Liver (tissue), 8 donors: ENCODE measurements at regions not wholly inside any gene's neighbourhood (a gene's known extent, or its start where the extent isn't known, plus 50 kb on each side); places are given as distances from the start of the nearest gene placed in this dataset.

Experiments
- DNase-seq: peaks from one replicate; pipeline ENCODE4 v3.0.0-alpha.2; 2017; ENCODE audit warnings: low spot score
- H3K27ac ChIP-seq, 2 donors: one replicate each; pipeline ENCODE4 v1.7.0; 2013; ENCODE audit warnings: inconsistent platforms in 2 of 2, low read length in 2 of 2, control low read depth in 1 of 2, low read depth in 1 of 2, mild to moderate bottlenecking in 1 of 2
- H3K27me3 ChIP-seq, 4 donors: one replicate each; pipeline versions ENCODE4 v1.6.1 to v1.7.0; 2013; ENCODE audit warnings: low read length in 3 of 4, inconsistent platforms in 1 of 4, mild to moderate bottlenecking in 1 of 4, moderate library complexity in 1 of 4; ENCODE audit not compliant: control insufficient read depth in 4 of 4, insufficient read depth in 4 of 4
- H3K36me3 ChIP-seq, 4 donors: one replicate each; pipeline versions ENCODE4 v1.6.1 to v1.7.0; 2013; ENCODE audit warnings: low read length in 3 of 4, mild to moderate bottlenecking in 3 of 4, low read depth in 1 of 4, moderate library complexity in 1 of 4; ENCODE audit not compliant: control insufficient read depth in 4 of 4, insufficient read depth in 3 of 4
- H3K4me1 ChIP-seq, 4 donors: one replicate each; pipeline versions ENCODE4 v1.6.1 to v1.7.0; 2013; ENCODE audit warnings: low read length in 3 of 4, mild to moderate bottlenecking in 3 of 4, moderate library complexity in 1 of 4; ENCODE audit not compliant: control insufficient read depth in 4 of 4, insufficient read depth in 4 of 4
- H3K4me3 ChIP-seq, 3 donors: one replicate each; pipeline versions ENCODE4 v1.6.1 to v1.7.0; 2013; ENCODE audit warnings: low read length in 3 of 3, control low read depth in 1 of 3, low read depth in 1 of 3, mild to moderate bottlenecking in 1 of 3
- H3K9ac ChIP-seq, 2 donors: one replicate each; pipeline ENCODE4 v1.7.0; 2013; ENCODE audit warnings: low read length in 2 of 2, mild to moderate bottlenecking in 2 of 2, moderate library complexity in 2 of 2, control low read depth in 1 of 2, low read depth in 1 of 2
- H3K9me3 ChIP-seq, 4 donors: one replicate each; pipeline versions ENCODE4 v1.6.1 to v1.7.0; 2013; ENCODE audit warnings: low read length in 3 of 4; ENCODE audit not compliant: control insufficient read depth in 4 of 4
- EGR1 ChIP-seq, 2 donors: IDR thresholded peaks; 2 replicates each; pipeline ENCODE4 v1.6.1; 2016 to 2018; ENCODE audit warnings: antibody characterized with exemption in 2 of 2, low read depth in 2 of 2
- FOXA1 ChIP-seq: IDR thresholded peaks from 2 replicates; pipeline ENCODE4 v1.6.1; 2016; ENCODE audit warnings: antibody characterized with exemption
- FOXA2 ChIP-seq: IDR thresholded peaks from 2 replicates; pipeline ENCODE4 v1.6.1; 2016; ENCODE audit warnings: antibody characterized with exemption
- GABPA ChIP-seq, 2 donors: IDR thresholded peaks in 1 of 2; conservative IDR thresholded peaks in 1 of 2; 2 replicates each; pipeline ENCODE4 v1.6.1; 2016; ENCODE audit warnings: antibody characterized with exemption in 2 of 2, mild to moderate bottlenecking in 1 of 2, moderate library complexity in 1 of 2
- HNF4A ChIP-seq, 2 donors: conservative IDR thresholded peaks; 2 replicates each; pipeline ENCODE4 v1.6.1; 2016; ENCODE audit warnings: antibody characterized with exemption in 2 of 2, mild to moderate bottlenecking in 2 of 2
- HNF4G ChIP-seq: IDR thresholded peaks from 2 replicates; pipeline ENCODE4 v1.6.1; 2016; ENCODE audit warnings: antibody characterized with exemption
- JUND ChIP-seq, 2 donors: IDR thresholded peaks; 2 replicates each; pipeline ENCODE4 v1.6.1; 2016; ENCODE audit warnings: antibody characterized with exemption in 2 of 2
- NR2F2 ChIP-seq: IDR thresholded peaks from 2 replicates; pipeline ENCODE4 v1.6.1; 2016; ENCODE audit warnings: antibody characterized with exemption
- RAD21 ChIP-seq, 2 donors: IDR thresholded peaks; 2 replicates each; pipeline ENCODE4 v1.6.1; 2016; ENCODE audit warnings: antibody characterized with exemption in 2 of 2, mild to moderate bottlenecking in 2 of 2
- SP1 ChIP-seq: IDR thresholded peaks from 2 replicates; pipeline ENCODE4 v1.6.1; 2018; ENCODE audit warnings: antibody characterized with exemption, mild to moderate bottlenecking
- TAF1 ChIP-seq: conservative IDR thresholded peaks from 2 replicates; pipeline ENCODE4 v1.6.1; 2016; ENCODE audit warnings: antibody characterized with exemption, mild to moderate bottlenecking
- YY1 ChIP-seq: IDR thresholded peaks from 2 replicates; pipeline ENCODE4 v1.6.1; 2016; ENCODE audit warnings: antibody characterized with exemption, mild to moderate bottlenecking
- WGBS: extraction: QIAGEN DNeasy Blood & Tissue Kit; methylation state at CpG from one replicate; pipeline ENCODE4 v1.1.7; 2013; 5-methylcytosine and 5-hydroxymethylcytosine counted together
- TF ChIP-seq, protein P1 (sequence below): fragments of 150-350 bp; IDR thresholded peaks from 2 replicates; pipeline ENCODE4 v1.5.1; 2017; ENCODE audit warnings: improper control_type of control experiment, low read depth, low read length; ENCODE audit not compliant: missing input control
- TF ChIP-seq, protein P2 (sequence below): IDR thresholded peaks from 2 replicates; pipeline ENCODE4 v1.6.1; 2016; ENCODE audit warnings: antibody characterized with exemption
- TF ChIP-seq, protein P3 (sequence below): IDR thresholded peaks from 2 replicates; pipeline ENCODE4 v1.6.1; 2016; ENCODE audit warnings: antibody characterized with exemption
- donor health status: healthy.
- donor health status: healthy.
- donor health status: healthy.
- donor health status: healthy.
- donor health status: healthy.

DNA sequence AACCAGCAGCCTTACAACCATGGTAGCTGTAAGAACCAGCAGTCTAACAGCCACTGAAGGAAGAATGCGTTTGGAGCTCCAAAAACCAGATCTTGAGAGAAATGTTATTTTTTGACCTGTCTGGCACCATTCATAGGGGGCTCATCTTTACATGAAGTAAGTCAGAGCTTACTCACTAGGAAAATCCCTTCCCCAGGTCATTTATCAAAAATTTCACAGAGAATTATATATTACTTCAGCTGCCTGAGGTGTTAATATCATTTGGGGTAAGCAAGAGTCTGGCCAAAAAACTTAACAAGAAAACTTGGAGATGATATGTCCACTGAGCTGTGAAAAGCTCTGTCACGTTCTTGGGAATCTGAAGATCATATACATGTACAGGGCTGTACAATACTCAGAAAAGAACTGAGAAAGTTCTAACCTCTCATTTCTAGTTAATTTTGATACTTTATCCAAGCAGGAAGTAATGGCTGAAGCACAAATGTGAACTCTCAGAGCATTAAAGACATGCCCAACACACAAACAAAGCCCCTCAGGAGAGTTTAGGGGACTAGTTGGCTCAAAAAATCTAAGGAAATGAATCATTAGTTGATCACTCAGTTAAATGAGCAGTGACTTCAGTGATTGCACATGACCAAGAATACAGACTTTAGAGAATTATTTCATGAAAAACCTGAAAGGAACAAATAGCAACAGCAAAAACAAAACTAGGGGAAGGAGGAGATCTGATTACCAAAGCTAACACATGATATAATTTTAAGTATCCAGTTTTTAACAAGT is 681.1 kb downstream of the LTN1 start:
- TF ChIP-seq, protein P1, sequence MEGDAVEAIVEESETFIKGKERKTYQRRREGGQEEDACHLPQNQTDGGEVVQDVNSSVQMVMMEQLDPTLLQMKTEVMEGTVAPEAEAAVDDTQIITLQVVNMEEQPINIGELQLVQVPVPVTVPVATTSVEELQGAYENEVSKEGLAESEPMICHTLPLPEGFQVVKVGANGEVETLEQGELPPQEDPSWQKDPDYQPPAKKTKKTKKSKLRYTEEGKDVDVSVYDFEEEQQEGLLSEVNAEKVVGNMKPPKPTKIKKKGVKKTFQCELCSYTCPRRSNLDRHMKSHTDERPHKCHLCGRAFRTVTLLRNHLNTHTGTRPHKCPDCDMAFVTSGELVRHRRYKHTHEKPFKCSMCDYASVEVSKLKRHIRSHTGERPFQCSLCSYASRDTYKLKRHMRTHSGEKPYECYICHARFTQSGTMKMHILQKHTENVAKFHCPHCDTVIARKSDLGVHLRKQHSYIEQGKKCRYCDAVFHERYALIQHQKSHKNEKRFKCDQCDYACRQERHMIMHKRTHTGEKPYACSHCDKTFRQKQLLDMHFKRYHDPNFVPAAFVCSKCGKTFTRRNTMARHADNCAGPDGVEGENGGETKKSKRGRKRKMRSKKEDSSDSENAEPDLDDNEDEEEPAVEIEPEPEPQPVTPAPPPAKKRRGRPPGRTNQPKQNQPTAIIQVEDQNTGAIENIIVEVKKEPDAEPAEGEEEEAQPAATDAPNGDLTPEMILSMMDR = no peak
- TF ChIP-seq JUND (IDR thresholded peaks at IDR 0.05) (no peak), RAD21 (IDR thresholded peaks at IDR 0.05) (no peak), YY1 (no peak), FOXA2 (no peak), HNF4G (no peak), GABPA (IDR thresholded peaks at IDR 0.05 in 1 of 2, conservative IDR thresholded peaks at IDR 0.05 in 1 of 2) (no peak), NR2F2 (no peak), EGR1 (IDR thresholded peaks at IDR 0.05; ENCODE audit: low read depth in 2 of 2) (no peak), TAF1 (no peak), HNF4A (conservative IDR thresholded peaks at IDR 0.05) (no peak), FOXA1 (no peak), SP1 (no peak)
- TF ChIP-seq, protein P2, sequence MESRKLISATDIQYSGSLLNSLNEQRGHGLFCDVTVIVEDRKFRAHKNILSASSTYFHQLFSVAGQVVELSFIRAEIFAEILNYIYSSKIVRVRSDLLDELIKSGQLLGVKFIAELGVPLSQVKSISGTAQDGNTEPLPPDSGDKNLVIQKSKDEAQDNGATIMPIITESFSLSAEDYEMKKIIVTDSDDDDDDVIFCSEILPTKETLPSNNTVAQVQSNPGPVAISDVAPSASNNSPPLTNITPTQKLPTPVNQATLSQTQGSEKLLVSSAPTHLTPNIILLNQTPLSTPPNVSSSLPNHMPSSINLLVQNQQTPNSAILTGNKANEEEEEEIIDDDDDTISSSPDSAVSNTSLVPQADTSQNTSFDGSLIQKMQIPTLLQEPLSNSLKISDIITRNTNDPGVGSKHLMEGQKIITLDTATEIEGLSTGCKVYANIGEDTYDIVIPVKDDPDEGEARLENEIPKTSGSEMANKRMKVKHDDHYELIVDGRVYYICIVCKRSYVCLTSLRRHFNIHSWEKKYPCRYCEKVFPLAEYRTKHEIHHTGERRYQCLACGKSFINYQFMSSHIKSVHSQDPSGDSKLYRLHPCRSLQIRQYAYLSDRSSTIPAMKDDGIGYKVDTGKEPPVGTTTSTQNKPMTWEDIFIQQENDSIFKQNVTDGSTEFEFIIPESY = no peak
- TF ChIP-seq, protein P3, sequence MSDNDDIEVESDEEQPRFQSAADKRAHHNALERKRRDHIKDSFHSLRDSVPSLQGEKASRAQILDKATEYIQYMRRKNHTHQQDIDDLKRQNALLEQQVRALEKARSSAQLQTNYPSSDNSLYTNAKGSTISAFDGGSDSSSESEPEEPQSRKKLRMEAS = no peak
- no peaks in the 10 kb centered on the region for H3K9me3 ChIP-seq
- H3K27ac ChIP-seq = no peak overlapping the region
- H3K9ac ChIP-seq = no peak overlapping the region
- 91% methylated on average over 2 of the region's 2 CpGs for WGBS
- H3K4me3 ChIP-seq = no peak overlapping the region
- H3K4me1 ChIP-seq = peaks cover 0 to 1% (median under 1%) of the 10 kb centered on the region in 4 donors
- H3K36me3 ChIP-seq = no peaks in the 10 kb centered on the region
- no peak for DNase-seq
- H3K27me3 ChIP-seq = no peaks in the 10 kb centered on the region

DNA sequence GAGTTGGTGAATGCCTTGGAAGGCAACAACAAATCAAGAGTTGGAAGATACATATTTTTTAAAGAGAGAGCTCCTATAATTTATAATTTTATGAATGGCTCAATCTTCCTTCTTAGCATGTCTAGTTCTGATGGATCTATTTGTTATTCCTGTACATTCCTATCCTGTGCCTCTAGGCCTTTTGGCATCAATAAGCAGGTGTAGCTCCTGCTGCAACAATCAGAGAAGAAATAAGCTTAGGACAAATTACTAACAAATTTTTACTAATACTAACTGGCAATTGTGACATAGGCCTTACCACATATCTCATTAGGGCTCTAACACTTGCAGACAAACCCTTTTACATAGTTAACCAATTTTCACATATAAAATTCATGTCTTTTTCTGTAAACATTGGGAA is 682.0 kb downstream of the LTN1 start:
- Histone ChIP-seq H3K9me3 (no peaks in the 10 kb centered on the region), H3K4me3 (no peak overlapping the region), H3K27ac (no peak overlapping the region), H3K9ac (no peak overlapping the region), H3K36me3 (no peaks in the 10 kb centered on the region), H3K27me3 (no peaks in the 10 kb centered on the region), H3K4me1 (no peaks in the 10 kb centered on the region)
- no peak for DNase-seq
- TF ChIP-seq GABPA (IDR thresholded peaks at IDR 0.05 in 1 of 2, conservative IDR thresholded peaks at IDR 0.05 in 1 of 2) = no peak
- TF ChIP-seq, protein P1 = no peak
